Stimulated activated CD4-positive, alpha-beta T cell treated with anti-CD3 and anti-CD28 coated beads, Interleukin-4, amount 100 ng/mL, for 1 hour (primary cell): ENCODE measurements at regions not wholly inside any gene's neighbourhood (a gene's known extent, or its start where the extent isn't known, plus 50 kb on each side); places are given as distances from the start of the nearest gene placed in this dataset.

Source experiments
- DNase-seq: peaks from one replicate; pipeline ENCODE4 v3.0.0-alpha.2; 2020

GRCh38 chr4:111187108-111187507, 564.2 kb upstream of the PITX2 start:
- DNase-seq = no peak

GRCh38 chr4:111198446-111198845, 575.6 kb upstream of the PITX2 start:
- DNase-seq = no peak

GRCh38 chr4:111204797-111205196, 581.9 kb upstream of the PITX2 start:
- no peak for DNase-seq

GRCh38 chr4:111208970-111209369, 586.1 kb upstream of the PITX2 start:
- DNase-seq = no peak

- no peak for DNase-seq
Observed at GRCh38 chr4:111209706-111210105, 586.8 kb upstream of the PITX2 start.

GRCh38 chr4:111210595-111210994, 587.7 kb upstream of the PITX2 start:
- no peak for DNase-seq

- DNase-seq = no peak
Observed at GRCh38 chr4:111213531-111213930, 590.7 kb upstream of the PITX2 start.

GRCh38 chr4:111214371-111214770, 591.5 kb upstream of the PITX2 start:
- DNase-seq = no peak

- no peak for DNase-seq
Observed at GRCh38 chr4:111215755-111216154, 592.9 kb upstream of the PITX2 start.

- DNase-seq = no peak
Observed at GRCh38 chr4:111216791-111217190, 593.9 kb upstream of the PITX2 start.

GRCh38 chr4:111221371-111221770, 598.5 kb upstream of the PITX2 start:
- DNase-seq = no peak

GRCh38 chr4:111228396-111228795, 605.5 kb upstream of the PITX2 start:
- no peak for DNase-seq

- no peak for DNase-seq
Observed at GRCh38 chr4:111228874-111229273, 606.0 kb upstream of the PITX2 start.

- no peak for DNase-seq
Observed at GRCh38 chr4:111230265-111230664, 607.4 kb upstream of the PITX2 start.

- DNase-seq = no peak
Observed at GRCh38 chr4:111231281-111231680, 608.4 kb upstream of the PITX2 start.

GRCh38 chr4:111234939-111235338, 612.1 kb upstream of the PITX2 start:
- no peak for DNase-seq

GRCh38 chr4:111263836-111264235, 641.0 kb upstream of the PITX2 start:
- DNase-seq = no peak

- DNase-seq = no peak
Observed at GRCh38 chr4:111266937-111267336, 644.1 kb upstream of the PITX2 start.

- no peak for DNase-seq
Observed at GRCh38 chr4:111267786-111268185, 644.9 kb upstream of the PITX2 start.

GRCh38 chr4:111268769-111269414, 646.0 kb upstream of the PITX2 start:
- DNase-seq = no peak

- no peak for DNase-seq
Observed at GRCh38 chr4:111269439-111269838, 646.6 kb upstream of the PITX2 start.

- DNase-seq = no peak
Observed at GRCh38 chr4:111274060-111274459, 651.2 kb upstream of the PITX2 start.

- DNase-seq = no peak
Observed at GRCh38 chr4:111274486-111274885, 651.6 kb upstream of the PITX2 start.

GRCh38 chr4:111281219-111281618, 658.3 kb upstream of the PITX2 start:
- DNase-seq = no peak

GRCh38 chr4:111282035-111282434, 659.2 kb upstream of the PITX2 start:
- DNase-seq = no peak
